Osteoblast (primary cell): ENCODE measurements at regions not wholly inside any gene's neighbourhood (a gene's known extent, or its start where the extent isn't known, plus 50 kb on each side); places are given as distances from the start of the nearest gene placed in this dataset.

Source experiments
- DNase-seq: peaks from one replicate; pipeline ENCODE4 v3.0.0; 2011; ENCODE audit warnings: low spot score, mixed read lengths; ENCODE audit not compliant: insufficient read length; ENCODE audit errors: missing footprints
- H2AFZ ChIP-seq: 2 replicates; pipeline ENCODE4 v1.6.0; 2011; ENCODE audit warnings: mild to moderate bottlenecking, low read length
- H3K27ac ChIP-seq: 2 replicates; pipeline ENCODE4 v1.5.1; 2011; ENCODE audit warnings: mild to moderate bottlenecking, low read depth, low read length, moderate library complexity
- H3K27me3 ChIP-seq: 2 replicates; pipeline ENCODE4 v1.6.0; 2012; ENCODE audit warnings: mild to moderate bottlenecking, control low read depth, inconsistent platforms, low read length, moderate library complexity; ENCODE audit not compliant: insufficient read depth
- H3K36me3 ChIP-seq: 2 replicates; pipeline ENCODE4 v1.5.1; 2011; ENCODE audit warnings: mild to moderate bottlenecking, low read length, control low read depth, moderate library complexity; ENCODE audit not compliant: insufficient read depth
- H3K4me1 ChIP-seq: 2 replicates; pipeline ENCODE4 v1.5.1; 2011; ENCODE audit warnings: mild to moderate bottlenecking, low read length, control low read depth, moderate library complexity; ENCODE audit not compliant: insufficient read depth
- H3K4me2 ChIP-seq: 2 replicates; pipeline ENCODE4 v1.6.0; 2011; ENCODE audit warnings: mild to moderate bottlenecking, low read length; ENCODE audit not compliant: insufficient read depth
- H3K4me3 ChIP-seq: fragments of 200-600 bp; sonication (generic); 3 replicates; pipeline ENCODE4 v1.5.1; 2012; ENCODE audit warnings: mild to moderate bottlenecking, low read length, inconsistent platforms; ENCODE audit not compliant: insufficient read depth
- H3K79me2 ChIP-seq: 2 replicates; pipeline ENCODE4 v1.6.0; 2012; ENCODE audit warnings: mild to moderate bottlenecking, low read length, control low read depth, inconsistent platforms; ENCODE audit not compliant: insufficient read depth
- H3K9me3 ChIP-seq: 2 replicates; pipeline ENCODE4 v1.5.1; 2011; ENCODE audit warnings: low read depth, low read length, control low read depth
- H4K20me1 ChIP-seq: 2 replicates; pipeline ENCODE4 v1.6.0; 2012; ENCODE audit warnings: mild to moderate bottlenecking, low read length, control low read depth; ENCODE audit not compliant: insufficient read depth
- CTCF ChIP-seq: IDR thresholded peaks from 2 replicates; pipeline ENCODE4 v1.5.1; 2011; ENCODE audit warnings: mild to moderate bottlenecking, low read depth, low read length, moderate library complexity; ENCODE audit errors: extremely low read depth

GRCh38 chr9:73824671-73825070 lies 672.5 kb upstream of the RORB start:
- Histone ChIP-seq H3K36me3 (no peaks in the 10 kb centered on the region), H3K27ac (no peak overlapping the region), H2AFZ (no peak overlapping the region), H3K79me2 (no peaks in the 10 kb centered on the region), H3K4me1 (no peaks in the 10 kb centered on the region), H3K9me3 (no peaks in the 10 kb centered on the region), H4K20me1 (no peaks in the 10 kb centered on the region), H3K4me3 (no peak overlapping the region), H3K27me3 (no peaks in the 10 kb centered on the region), H3K4me2 (no peak overlapping the region)
- TF ChIP-seq CTCF, result no peak
- DNase-seq, result no peak

- no peaks in the 10 kb centered on the region for H3K4me1 ChIP-seq
- H3K36me3 ChIP-seq, result no peaks in the 10 kb centered on the region
- no peaks in the 10 kb centered on the region for H4K20me1 ChIP-seq
- H3K4me3 ChIP-seq, result no peak overlapping the region
- no peak for DNase-seq
- TF ChIP-seq CTCF, result no peak
- H3K4me2 ChIP-seq, result no peak overlapping the region
- no peak overlapping the region for H3K27ac ChIP-seq
- no peaks in the 10 kb centered on the region for H3K27me3 ChIP-seq
- H3K79me2 ChIP-seq, result no peaks in the 10 kb centered on the region
- H2AFZ ChIP-seq, result no peak overlapping the region
- H3K9me3 ChIP-seq, result no peaks in the 10 kb centered on the region
Measured at GRCh38 chr9:73838871-73839270, 658.3 kb upstream of the RORB start.

GRCh38 chr9:73839471-73839870 lies 657.7 kb upstream of the RORB start:
- no peak for TF ChIP-seq CTCF
- Histone ChIP-seq H3K4me2 (no peak overlapping the region), H3K9me3 (no peaks in the 10 kb centered on the region), H4K20me1 (no peaks in the 10 kb centered on the region), H3K27me3 (no peaks in the 10 kb centered on the region), H3K27ac (no peak overlapping the region), H3K36me3 (no peaks in the 10 kb centered on the region), H3K79me2 (no peaks in the 10 kb centered on the region), H3K4me3 (no peak overlapping the region), H3K4me1 (no peaks in the 10 kb centered on the region), H2AFZ (no peak overlapping the region)
- no peak for DNase-seq

GRCh38 chr9:73841018-73841417 lies 656.1 kb upstream of the RORB start:
- H3K4me3 ChIP-seq, result no peak overlapping the region
- no peak for DNase-seq
- H3K4me2 ChIP-seq, result no peak overlapping the region
- no peak overlapping the region for H3K27ac ChIP-seq
- no peaks in the 10 kb centered on the region for H3K79me2 ChIP-seq
- no peaks in the 10 kb centered on the region for H3K9me3 ChIP-seq
- no peaks in the 10 kb centered on the region for H3K27me3 ChIP-seq
- H2AFZ ChIP-seq, result no peak overlapping the region
- no peaks in the 10 kb centered on the region for H3K4me1 ChIP-seq
- H3K36me3 ChIP-seq, result no peaks in the 10 kb centered on the region
- TF ChIP-seq CTCF, result no peak
- H4K20me1 ChIP-seq, result no peaks in the 10 kb centered on the region
